Uterus (tissue), 3 donors: ENCODE measurements at regions not wholly inside any gene's neighbourhood (a gene's known extent, or its start where the extent isn't known, plus 50 kb on each side); places are given as distances from the start of the nearest gene placed in this dataset.

Experiments
- DNase-seq, 2 donors: peaks; one replicate each; pipeline ENCODE4 v3.0.0-alpha.2; 2019 to 2020
- H3K27ac ChIP-seq, 2 donors: fragments of 200-600 bp; sonication (generic); 1 replicate in 1 of 2; 2 replicates in 1 of 2; pipeline ENCODE4 v1.5.1; 2016 to 2018
- H3K27me3 ChIP-seq, 2 donors: fragments of 200-600 bp; sonication (generic); one replicate each; pipeline ENCODE4 v1.5.1; 2018 to 2019; ENCODE audit warnings: control low read depth in 1 of 2
- H3K36me3 ChIP-seq, 2 donors: fragments of 200-600 bp; sonication (generic); one replicate each; pipeline ENCODE4 v1.5.1; 2019; ENCODE audit warnings: control low read depth in 1 of 2
- H3K4me1 ChIP-seq, 2 donors: fragments of 200-600 bp; sonication (generic); one replicate each; pipeline ENCODE4 v1.5.1; 2018 to 2019; ENCODE audit warnings: control low read depth in 1 of 2
- H3K4me3 ChIP-seq, 2 donors: fragments of 200-600 bp; sonication (generic); 1 replicate in 1 of 2; 2 replicates in 1 of 2; pipeline ENCODE4 v1.5.1; 2018 to 2019; ENCODE audit warnings: mild to moderate bottlenecking in 1 of 2
- H3K9me3 ChIP-seq, 2 donors: fragments of 200-600 bp; sonication (generic); one replicate each; pipeline ENCODE4 v1.5.1; 2019; ENCODE audit warnings: control low read depth in 1 of 2
- CTCF ChIP-seq, 4 experiments: fragments of 200-600 bp in 2 of 4; fragments of 450-650 bp in 2 of 4; sonication (generic) in 2 of 4; IDR thresholded peaks; one replicate each; pipeline ENCODE4 v1.5.1; 2016 to 2019; ENCODE audit warnings: antibody characterized with exemption in 4 of 4, mild to moderate bottlenecking in 2 of 4, moderate library complexity in 1 of 4
- POLR2A ChIP-seq, 2 donors: fragments of 450-650 bp; IDR thresholded peaks; one replicate each; pipeline ENCODE4 v1.6.1; 2016; ENCODE audit warnings: antibody characterized with exemption in 2 of 2, mild to moderate bottlenecking in 1 of 2, moderate library complexity in 1 of 2
- intact Hi-C: fragments of 100-400 bp; cut with DNase I; formaldehyde crosslinking; loops from one replicate; pipeline ENCODE4 v1.15.1; 2023; ENCODE audit warnings: low total_unique reads
- donor health status: DM: yes; HTN: yes; CAD: no.

- Histone ChIP-seq H3K27me3 (no peaks in the 10 kb centered on the region), H3K4me3 (no peak overlapping the region), H3K4me1 (no peaks in the 10 kb centered on the region), H3K36me3 (no peaks in the 10 kb centered on the region), H3K9me3 (no peaks in the 10 kb centered on the region), H3K27ac (no peak overlapping the region)
- intact Hi-C loops, result no loop called here
- no peak for DNase-seq
- TF ChIP-seq CTCF (IDR thresholded peaks at IDR 0.05) (no peak), POLR2A (IDR thresholded peaks at IDR 0.05) (no peak)
Measured at GRCh38 chr4:111535792-111536191, 609.5 kb upstream of the FAM241A start.

DNA sequence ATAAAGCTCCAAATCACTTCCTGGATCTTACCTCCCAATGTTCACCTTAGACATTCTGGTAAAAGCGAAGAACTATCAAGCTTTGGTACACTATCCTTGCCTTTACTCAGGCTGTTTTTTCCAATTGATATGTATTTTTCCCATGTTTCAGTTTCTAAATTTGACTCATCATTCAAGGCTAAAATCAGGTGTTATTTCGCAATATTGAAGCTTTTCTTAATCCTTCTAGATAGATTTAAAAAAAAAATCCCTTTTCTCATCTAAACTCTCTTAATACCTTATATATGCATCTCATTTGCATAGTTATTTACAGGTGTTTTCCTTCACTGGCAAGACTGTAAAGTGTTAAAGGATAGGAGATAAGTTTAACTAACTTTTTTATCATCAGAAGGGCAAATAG is 608.1 kb upstream of the FAM241A start:
- TF ChIP-seq CTCF (IDR thresholded peaks at IDR 0.05) (no peak), POLR2A (IDR thresholded peaks at IDR 0.05) (no peak)
- DNase-seq, result no peak
- H3K9me3 ChIP-seq, result no peaks in the 10 kb centered on the region
- H3K27ac ChIP-seq, result no peak overlapping the region
- H3K4me1 ChIP-seq, result no peaks in the 10 kb centered on the region
- no peaks in the 10 kb centered on the region for H3K36me3 ChIP-seq
- H3K4me3 ChIP-seq, result no peak overlapping the region
- no peaks in the 10 kb centered on the region for H3K27me3 ChIP-seq
- intact Hi-C loops, result no loop called here

DNA sequence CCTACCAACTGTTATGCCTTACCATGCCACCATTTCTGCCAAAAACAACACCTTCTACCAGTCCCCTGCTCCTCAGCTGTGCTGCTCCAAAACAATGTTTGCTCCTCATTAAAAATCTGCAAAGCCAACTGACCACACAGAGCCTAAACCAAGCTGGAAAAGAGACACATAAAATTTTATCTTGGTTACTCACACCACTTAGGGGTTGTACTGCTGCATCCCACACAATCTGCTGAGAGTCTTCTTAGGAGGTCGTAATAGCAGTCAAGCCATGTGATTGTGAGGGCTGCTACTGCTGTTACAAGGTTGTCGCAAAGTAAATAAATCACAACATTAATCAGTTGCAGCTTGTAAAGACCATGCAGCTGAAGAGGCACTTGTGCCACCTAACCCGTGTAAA is 607.4 kb upstream of the FAM241A start:
- DNase-seq, result no peak
- Histone ChIP-seq H3K27ac (no peak overlapping the region), H3K4me1 (no peaks in the 10 kb centered on the region), H3K9me3 (no peaks in the 10 kb centered on the region), H3K36me3 (no peaks in the 10 kb centered on the region), H3K27me3 (no peaks in the 10 kb centered on the region), H3K4me3 (no peak overlapping the region)
- intact Hi-C loops, result no loop called here
- TF ChIP-seq POLR2A (IDR thresholded peaks at IDR 0.05), result no peak
- no peak for TF ChIP-seq CTCF (IDR thresholded peaks at IDR 0.05)

GRCh38 chr4:111540671-111541070 is 604.6 kb upstream of the FAM241A start:
- Histone ChIP-seq H3K4me3 (no peak overlapping the region), H3K36me3 (no peaks in the 10 kb centered on the region), H3K27ac (no peak overlapping the region), H3K27me3 (no peaks in the 10 kb centered on the region), H3K4me1 (no peaks in the 10 kb centered on the region), H3K9me3 (no peaks in the 10 kb centered on the region)
- TF ChIP-seq POLR2A (IDR thresholded peaks at IDR 0.05) (no peak), CTCF (IDR thresholded peaks at IDR 0.05) (no peak)
- no peak for DNase-seq
- intact Hi-C loops, result no loop called here

DNA sequence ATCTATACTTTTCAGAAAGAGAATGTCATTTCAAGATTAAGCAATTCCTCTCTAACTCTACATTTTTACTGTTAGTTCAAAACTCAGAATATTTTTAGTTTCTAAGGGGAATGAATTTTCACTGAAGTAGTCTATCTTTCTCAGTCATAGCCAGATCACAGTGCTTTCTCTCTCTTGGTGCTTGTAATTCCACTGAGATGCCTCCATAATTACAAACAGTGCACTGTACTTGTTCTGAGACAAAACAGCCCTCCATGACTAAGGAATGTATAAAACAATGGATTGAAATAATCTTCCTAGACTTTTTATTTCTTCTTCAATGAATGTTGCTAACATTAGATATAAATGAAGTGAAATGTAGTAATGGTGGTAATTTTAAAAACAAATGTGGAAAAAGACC is 603.2 kb upstream of the FAM241A start:
- Histone ChIP-seq H3K9me3 (no peaks in the 10 kb centered on the region), H3K4me1 (no peaks in the 10 kb centered on the region), H3K27ac (no peak overlapping the region), H3K4me3 (no peak overlapping the region), H3K27me3 (no peaks in the 10 kb centered on the region), H3K36me3 (no peaks in the 10 kb centered on the region)
- DNase-seq, result no peak
- intact Hi-C loops, result no loop called here
- TF ChIP-seq POLR2A (IDR thresholded peaks at IDR 0.05), result no peak
- no peak for TF ChIP-seq CTCF (IDR thresholded peaks at IDR 0.05)
